NT2/D1 (cell line): ENCODE measurements at regions not wholly inside any gene's neighbourhood (a gene's known extent, or its start where the extent isn't known, plus 50 kb on each side); places are given as distances from the start of the nearest gene placed in this dataset.

Experiments used
- YY1 ChIP-seq: IDR thresholded peaks from 2 replicates; pipeline ENCODE4 v1.6.1; 2011; ENCODE audit not compliant: insufficient read length, insufficient read depth
- ZNF274 ChIP-seq: IDR thresholded peaks from 2 replicates; pipeline ENCODE4 v1.6.1; 2011; ENCODE audit warnings: mild to moderate bottlenecking, low read depth, low read length

- TF ChIP-seq YY1 (no peak), ZNF274 (no peak)
These were observed 59.5 kb upstream of the CCDC160 start for GRCh38 chrX:134177527-134177926.
